Stimulated activated CD8-positive, alpha-beta memory T cell treated with anti-CD3 and anti-CD28 coated beads, Interleukin-12 subunit alpha, Interleukin-12 subunit beta, amount 100 ng/mL, for 24 hours (primary cell): ENCODE measurements at regions not wholly inside any gene's neighbourhood (a gene's known extent, or its start where the extent isn't known, plus 50 kb on each side); places are given as distances from the start of the nearest gene placed in this dataset.

ENCODE experiments used
- DNase-seq: peaks from one replicate; pipeline ENCODE4 v3.0.0-alpha.2; 2020; ENCODE audit errors: extremely low read depth

GRCh38 chr9:89807682-89808075 is 202.9 kb downstream of the GADD45G start:
- DNase-seq = no peak

GRCh38 chr9:89808076-89808755 is 203.4 kb downstream of the GADD45G start:
- DNase-seq = no peak

GRCh38 chr9:89808756-89809181 is 204.0 kb downstream of the GADD45G start:
- DNase-seq = no peak

GRCh38 chr9:89810431-89810830 is 205.6 kb downstream of the GADD45G start:
- DNase-seq = no peak

- no peak for DNase-seq
Measured at GRCh38 chr9:89811356-89811755, 206.5 kb downstream of the GADD45G start.

- DNase-seq = no peak
Measured at GRCh38 chr9:89811886-89812450, 207.2 kb downstream of the GADD45G start.

GRCh38 chr9:89812556-89813181 is 207.9 kb downstream of the GADD45G start:
- DNase-seq = no peak

- DNase-seq = no peak
Measured at GRCh38 chr9:89813482-89813881, 208.7 kb downstream of the GADD45G start.

GRCh38 chr9:89814340-89815040 is 209.7 kb downstream of the GADD45G start:
- DNase-seq = no peak

- DNase-seq = no peak
Measured at GRCh38 chr9:89815061-89815902, 210.5 kb downstream of the GADD45G start.

- DNase-seq = no peak
Measured at GRCh38 chr9:89815903-89816573, 211.2 kb downstream of the GADD45G start.

- DNase-seq = no peak
Measured at GRCh38 chr9:89817151-89817950, 212.5 kb downstream of the GADD45G start.

GRCh38 chr9:89820337-89820736 is 215.5 kb downstream of the GADD45G start:
- no peak for DNase-seq

GRCh38 chr9:89821081-89821480 is 216.3 kb downstream of the GADD45G start:
- DNase-seq = no peak

- no peak for DNase-seq
Measured at GRCh38 chr9:89822996-89823395, 218.2 kb downstream of the GADD45G start.

GRCh38 chr9:89825669-89826068 is 220.9 kb downstream of the GADD45G start:
- no peak for DNase-seq

- DNase-seq = no peak
Measured at GRCh38 chr9:89826186-89826585, 221.4 kb downstream of the GADD45G start.

GRCh38 chr9:89829346-89829745 is 224.5 kb downstream of the GADD45G start:
- DNase-seq = no peak

GRCh38 chr9:89835666-89836065 is 230.9 kb downstream of the GADD45G start:
- no peak for DNase-seq
